GM19043 (cell line): ENCODE measurements at regions not wholly inside any gene's neighbourhood (a gene's known extent, or its start where the extent isn't known, plus 50 kb on each side); places are given as distances from the start of the nearest gene placed in this dataset.
A peak's percentile ranks its signal among the peaks of the same experiment; 100 is the strongest.

Experiments used
- ATAC-seq: cut with Tn5 transposase; IDR thresholded peaks from one replicate; pipeline ENCODE4 v1.9.1; 2021; ENCODE audit warnings: low read depth; ENCODE audit not compliant: unreplicated experiment

- no peak for ATAC-seq
These were observed 494.2 kb downstream of the ZNF608 start for GRCh38 chr5:124252191-124252638.

GRCh38 chr5:124245276-124245675, 501.2 kb downstream of the ZNF608 start:
- no peak for ATAC-seq

DNA sequence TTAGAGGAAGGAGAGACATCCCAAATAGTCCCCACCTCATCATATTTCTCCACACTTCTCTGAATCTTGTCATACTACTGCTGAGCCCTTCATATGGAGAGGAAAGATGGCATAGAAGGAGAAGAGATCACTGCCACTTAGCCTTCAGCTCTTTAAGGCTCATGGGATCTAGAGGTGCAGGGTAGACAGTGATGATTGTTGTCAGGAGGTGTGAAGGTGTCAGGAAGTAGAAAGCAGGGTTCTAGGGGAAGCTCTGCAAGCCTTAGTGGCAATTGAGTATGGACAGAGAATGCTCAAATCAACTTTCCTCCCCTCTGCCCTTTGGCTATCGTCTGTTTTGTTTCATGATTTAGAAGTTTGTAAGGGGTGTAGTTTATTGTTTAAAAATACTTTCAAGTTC, 505.7 kb downstream of the ZNF608 start:
- ATAC-seq: no peak

GRCh38 chr5:124239572-124239971, 506.9 kb downstream of the ZNF608 start:
- no peak for ATAC-seq

GRCh38 chr5:124238350-124238749, 508.1 kb downstream of the ZNF608 start:
- ATAC-seq: no peak

DNA sequence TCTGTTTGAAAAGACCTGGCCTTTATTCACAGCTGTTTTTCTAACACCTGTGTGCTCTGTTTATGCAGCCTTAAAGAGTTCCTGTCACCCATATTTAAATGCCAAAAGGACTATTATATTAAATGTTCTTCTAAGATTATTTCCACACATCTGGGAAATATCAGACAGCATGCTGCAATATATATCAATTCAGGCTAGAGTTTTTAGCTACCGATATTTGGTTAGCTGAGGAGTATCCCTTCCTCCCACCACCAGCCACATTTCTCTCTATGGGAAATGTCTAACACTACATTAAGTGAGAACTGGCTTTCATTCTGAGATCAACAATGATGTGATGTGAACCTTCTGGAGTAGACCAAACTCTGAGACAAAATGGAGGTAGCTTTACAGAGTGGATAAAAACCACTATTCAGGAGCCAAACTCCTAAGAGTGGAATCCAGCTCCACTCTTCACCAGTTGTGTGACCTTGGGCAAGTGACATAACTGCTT, 509.2 kb downstream of the ZNF608 start:
- no peak for ATAC-seq

GRCh38 chr5:124236361-124237205, 509.9 kb downstream of the ZNF608 start:
- no peak for ATAC-seq

DNA sequence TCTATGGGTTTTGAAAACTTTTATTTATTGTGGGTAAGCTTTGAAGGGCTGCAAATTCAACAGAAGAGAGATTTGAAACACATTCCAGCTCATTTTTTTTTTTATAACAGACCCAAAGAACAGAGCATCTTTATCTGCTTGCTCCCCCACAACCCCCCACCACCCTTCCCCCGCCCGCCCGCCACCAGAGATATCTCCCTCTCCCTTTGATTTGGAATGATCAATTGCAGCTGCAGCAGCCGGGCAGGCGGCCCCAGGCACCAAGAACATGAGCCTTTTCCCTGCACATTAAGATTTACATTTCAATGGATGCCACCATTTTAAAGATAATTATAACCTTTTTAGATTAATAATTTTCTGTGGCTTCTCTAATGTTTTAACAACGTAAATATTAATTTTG, 510.9 kb downstream of the ZNF608 start:
- ATAC-seq: no peak

- ATAC-seq: no peak
These were observed 511.5 kb downstream of the ZNF608 start for GRCh38 chr5:124234770-124235562.

DNA sequence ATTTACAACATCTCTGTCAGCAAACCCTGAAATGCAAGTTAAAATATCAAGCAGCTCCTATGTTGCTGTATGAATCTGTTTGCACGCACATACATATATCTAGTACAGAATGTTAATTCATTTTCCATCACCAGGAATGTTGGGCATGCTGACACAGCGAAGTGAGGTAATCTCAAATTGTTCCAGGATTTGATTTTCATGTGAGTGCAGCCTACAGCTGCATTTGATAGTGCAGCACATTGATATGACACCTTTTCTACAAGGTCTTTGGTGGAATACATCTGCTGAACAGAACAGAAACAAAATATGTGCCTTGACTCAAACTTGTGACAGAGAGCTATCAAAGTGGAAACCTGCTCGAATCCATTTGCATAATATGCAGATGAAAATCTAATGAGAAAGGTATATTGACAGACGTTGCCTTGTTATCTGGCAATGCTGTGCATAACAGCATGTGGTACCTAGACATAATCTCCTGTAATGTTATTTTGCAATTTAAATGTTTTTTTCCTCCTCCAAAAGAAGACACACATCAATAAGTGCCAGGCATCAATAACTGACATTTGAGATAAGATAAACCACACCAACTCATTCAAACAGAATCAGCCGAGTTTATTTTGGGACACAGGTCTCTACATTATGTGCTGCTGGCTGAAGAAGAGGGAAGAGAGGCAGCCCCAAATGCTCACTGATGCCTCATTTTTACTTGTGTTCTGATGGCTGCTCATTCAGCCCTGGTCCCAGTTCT, 512.2 kb downstream of the ZNF608 start:
- no peak for ATAC-seq

DNA sequence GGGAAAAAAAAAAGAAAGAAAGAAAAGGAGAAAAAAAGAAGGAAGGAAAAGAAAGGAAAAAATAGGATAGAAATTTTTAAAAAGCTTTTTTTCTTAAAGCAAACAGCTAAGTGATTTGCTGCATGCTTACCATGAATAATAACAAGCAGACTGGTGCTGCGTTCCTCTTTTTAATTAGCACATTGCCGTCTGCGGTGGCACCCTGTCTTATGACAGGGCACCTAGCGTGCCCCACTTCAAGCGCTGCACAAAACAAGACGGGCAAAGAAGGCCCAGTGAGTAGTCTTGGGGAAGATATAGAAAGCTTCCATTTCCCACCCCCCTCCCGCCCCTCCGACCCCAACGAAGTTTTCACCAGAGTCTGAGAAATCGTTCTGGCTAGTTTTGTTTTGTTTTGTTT, 513.9 kb downstream of the ZNF608 start:
- no peak for ATAC-seq

DNA sequence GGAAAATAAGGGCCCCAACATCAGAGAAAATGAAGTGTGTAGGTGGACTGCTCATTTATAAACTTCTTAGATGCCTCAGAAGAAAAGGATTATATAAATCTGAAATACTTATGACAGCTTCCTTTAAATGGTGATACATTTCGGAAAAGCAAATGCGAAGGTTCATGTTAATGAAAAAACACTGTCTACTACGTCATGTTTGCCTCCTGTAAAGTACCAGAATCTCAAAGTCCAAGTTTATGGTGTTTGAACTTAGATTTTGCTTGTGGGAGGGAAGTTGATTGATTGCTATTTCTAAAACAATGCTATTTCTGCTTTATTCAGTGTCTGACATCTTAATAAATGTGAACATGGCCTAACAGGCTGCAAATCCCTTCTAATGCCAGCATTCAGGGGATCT, 514.6 kb downstream of the ZNF608 start:
- no peak for ATAC-seq

- no peak for ATAC-seq
These were observed 515.2 kb downstream of the ZNF608 start for GRCh38 chr5:124231230-124231629.

- ATAC-seq: no peak
These were observed 516.0 kb downstream of the ZNF608 start for GRCh38 chr5:124230456-124230855.

- no peak for ATAC-seq
These were observed 517.1 kb downstream of the ZNF608 start for GRCh38 chr5:124229352-124229751.

- ATAC-seq: no peak
These were observed 518.5 kb downstream of the ZNF608 start for GRCh38 chr5:124227914-124228313.

- ATAC-seq: no peak
These were observed 526.0 kb downstream of the ZNF608 start for GRCh38 chr5:124220418-124220817.

DNA sequence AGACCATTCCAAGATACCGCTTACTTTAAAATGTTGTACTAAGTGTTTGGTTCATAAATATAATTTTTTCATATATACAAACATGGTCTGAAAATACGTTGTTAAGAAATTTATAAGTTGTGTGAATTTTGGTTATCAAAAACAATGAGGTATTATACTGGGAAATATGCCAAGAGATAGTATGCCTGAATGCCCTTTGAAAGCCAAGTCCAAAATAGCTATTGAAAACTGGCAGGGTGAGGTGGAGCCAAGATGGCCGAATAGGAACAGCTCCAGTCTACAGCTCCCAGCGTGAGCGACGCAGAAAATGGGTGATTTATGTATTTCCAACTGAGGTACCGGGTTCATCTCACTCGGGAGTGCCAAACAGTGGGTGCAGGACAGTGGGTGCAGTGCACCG, 533.5 kb downstream of the ZNF608 start:
- no peak for ATAC-seq

DNA sequence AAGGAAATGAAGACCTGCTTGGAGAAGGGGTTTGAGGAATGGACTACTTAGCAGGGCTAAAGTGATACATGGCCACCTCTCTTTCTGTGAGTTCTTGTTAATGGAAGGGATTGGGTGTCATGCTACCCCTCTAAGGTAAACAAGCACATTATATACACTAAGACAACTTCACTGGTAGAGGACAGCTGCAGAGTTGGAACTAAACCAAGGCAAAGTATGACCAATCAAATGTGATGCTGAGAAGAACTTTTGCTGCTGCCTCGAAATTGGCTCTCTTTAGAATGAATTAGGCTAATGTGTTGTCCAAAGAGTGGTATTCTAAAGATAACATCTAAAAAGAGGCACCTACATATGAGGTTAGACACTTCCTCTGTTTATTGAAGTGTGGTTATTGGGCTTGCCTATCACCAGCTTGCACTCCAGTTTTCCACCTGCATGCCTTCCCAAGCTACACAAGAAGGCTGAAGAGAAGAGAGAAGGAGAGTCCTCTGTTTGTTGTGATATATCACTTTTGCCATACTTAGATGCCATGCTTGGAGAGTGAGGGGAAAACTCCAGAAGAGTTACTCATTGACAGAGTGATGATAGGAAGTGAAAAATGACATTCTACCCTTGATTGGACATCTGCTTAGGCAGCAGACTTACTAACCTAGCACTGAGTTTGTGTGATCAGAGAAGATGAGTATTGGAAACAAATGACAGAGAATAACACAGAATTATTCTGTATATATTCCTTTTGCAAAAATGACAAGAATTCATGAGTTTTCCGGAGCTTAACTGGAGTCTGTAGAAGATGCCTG, 536.1 kb downstream of the ZNF608 start:
- peak; percentile 56 for ATAC-seq

- ATAC-seq: no peak
These were observed 539.3 kb downstream of the ZNF608 start for GRCh38 chr5:124207118-124207517.
